Left ventricle myocardium inferior (tissue), 1 donor: ENCODE measurements at regions not wholly inside any gene's neighbourhood (a gene's known extent, or its start where the extent isn't known, plus 50 kb on each side); places are given as distances from the start of the nearest gene placed in this dataset.

Source experiments
- DNase-seq: peaks from one replicate; pipeline ENCODE4 v3.0.0-alpha.2; 2020
- H3K27ac ChIP-seq: fragments of 200-600 bp; replicated peaks from 2 replicates; pipeline ENCODE4 v1.8.0; 2021
- H3K27me3 ChIP-seq: fragments of 200-600 bp; 2 replicates; pipeline ENCODE4 v1.8.0; 2021; ENCODE audit warnings: low read depth
- H3K36me3 ChIP-seq: fragments of 200-600 bp; 2 replicates; pipeline ENCODE4 v1.8.0; 2021
- H3K4me1 ChIP-seq: fragments of 200-600 bp; 2 replicates; pipeline ENCODE4 v1.8.0; 2021
- H3K4me3 ChIP-seq: fragments of 200-600 bp; 2 replicates; pipeline ENCODE4 v1.8.0; 2021; ENCODE audit warnings: mild to moderate bottlenecking, moderate library complexity
- H3K9me3 ChIP-seq: fragments of 200-600 bp; replicated peaks from 2 replicates; pipeline ENCODE4 v1.8.0; 2021
- intact Hi-C: fragments of 100-400 bp; cut with micrococcal nuclease; formaldehyde crosslinking; loops from one replicate; pipeline ENCODE4 v1.11.0; 2022
- TF ChIP-seq, protein P1 (sequence below): fragments of 200-600 bp; IDR thresholded peaks from 2 replicates; pipeline ENCODE4 v1.8.0; 2021; ENCODE audit warnings: antibody characterized with exemption, mild to moderate bottlenecking, borderline replicate concordance
- donor health status: DM: no; HTN: yes; CAD: no; lungs with severe emphysema.

DNA sequence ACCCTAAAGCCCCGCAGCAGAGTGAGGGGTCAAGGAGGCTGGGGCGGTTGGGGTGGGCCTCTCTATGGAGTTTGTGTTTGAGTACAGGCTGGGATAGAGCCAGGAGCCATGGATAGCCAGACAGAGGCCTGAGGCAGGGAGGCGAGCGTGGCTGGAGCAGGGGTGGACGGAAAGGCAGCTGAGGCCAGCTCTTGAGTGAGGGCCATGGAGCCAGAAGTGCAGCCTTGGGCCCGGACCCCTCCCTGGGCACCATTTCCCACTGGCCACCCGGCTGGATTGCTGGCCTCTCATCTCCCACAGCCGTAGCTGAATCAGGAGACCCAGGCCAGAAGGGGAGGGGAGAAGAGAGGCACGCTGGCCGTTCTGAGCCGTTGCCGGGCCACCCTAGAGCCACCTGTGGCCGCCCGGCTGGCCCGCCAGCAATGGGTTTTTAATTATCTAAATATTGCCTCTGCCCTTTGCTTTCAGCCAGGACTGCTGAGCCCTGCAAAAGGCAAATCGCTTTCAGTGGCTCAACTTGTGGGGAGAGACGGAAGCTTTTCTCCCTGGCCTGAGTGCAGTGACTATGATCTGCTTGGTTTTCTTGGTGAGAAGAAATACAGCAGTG, 75.2 kb upstream of the GSE1 start:
- TF ChIP-seq, protein P1, sequence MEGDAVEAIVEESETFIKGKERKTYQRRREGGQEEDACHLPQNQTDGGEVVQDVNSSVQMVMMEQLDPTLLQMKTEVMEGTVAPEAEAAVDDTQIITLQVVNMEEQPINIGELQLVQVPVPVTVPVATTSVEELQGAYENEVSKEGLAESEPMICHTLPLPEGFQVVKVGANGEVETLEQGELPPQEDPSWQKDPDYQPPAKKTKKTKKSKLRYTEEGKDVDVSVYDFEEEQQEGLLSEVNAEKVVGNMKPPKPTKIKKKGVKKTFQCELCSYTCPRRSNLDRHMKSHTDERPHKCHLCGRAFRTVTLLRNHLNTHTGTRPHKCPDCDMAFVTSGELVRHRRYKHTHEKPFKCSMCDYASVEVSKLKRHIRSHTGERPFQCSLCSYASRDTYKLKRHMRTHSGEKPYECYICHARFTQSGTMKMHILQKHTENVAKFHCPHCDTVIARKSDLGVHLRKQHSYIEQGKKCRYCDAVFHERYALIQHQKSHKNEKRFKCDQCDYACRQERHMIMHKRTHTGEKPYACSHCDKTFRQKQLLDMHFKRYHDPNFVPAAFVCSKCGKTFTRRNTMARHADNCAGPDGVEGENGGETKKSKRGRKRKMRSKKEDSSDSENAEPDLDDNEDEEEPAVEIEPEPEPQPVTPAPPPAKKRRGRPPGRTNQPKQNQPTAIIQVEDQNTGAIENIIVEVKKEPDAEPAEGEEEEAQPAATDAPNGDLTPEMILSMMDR = no peak
- Histone ChIP-seq H3K9me3 (peaks cover 15% of the 10 kb centered on the region), H3K27me3 (no peaks in the 10 kb centered on the region), H3K4me1 (peaks cover 29% of the 10 kb centered on the region), H3K27ac (no peak overlapping the region), H3K36me3 (no peaks in the 10 kb centered on the region), H3K4me3 (no peak overlapping the region)
- no peak for DNase-seq
- intact Hi-C loops = no loop called here

DNA sequence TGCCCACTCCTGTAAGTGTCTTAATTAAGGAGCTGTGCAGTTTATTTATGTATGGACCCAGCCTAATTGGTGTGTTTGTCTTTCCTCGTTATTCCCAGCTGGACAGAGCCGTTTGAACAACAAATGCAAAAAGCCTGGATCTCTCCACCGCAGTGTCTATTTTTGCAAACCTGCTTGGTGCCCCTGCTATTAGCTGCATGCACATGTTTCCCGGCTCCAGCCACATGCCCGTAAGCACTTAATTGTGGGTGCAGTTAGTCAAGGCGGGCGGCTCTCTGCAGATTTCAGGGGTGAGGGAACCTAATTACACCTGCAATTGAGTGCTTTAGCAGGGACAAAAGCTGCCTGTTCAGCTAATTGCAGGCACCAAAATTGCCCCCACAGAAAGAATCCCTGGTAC, 74.0 kb upstream of the GSE1 start:
- no peak for DNase-seq
- H3K27me3 ChIP-seq = no peaks in the 10 kb centered on the region

DNA sequence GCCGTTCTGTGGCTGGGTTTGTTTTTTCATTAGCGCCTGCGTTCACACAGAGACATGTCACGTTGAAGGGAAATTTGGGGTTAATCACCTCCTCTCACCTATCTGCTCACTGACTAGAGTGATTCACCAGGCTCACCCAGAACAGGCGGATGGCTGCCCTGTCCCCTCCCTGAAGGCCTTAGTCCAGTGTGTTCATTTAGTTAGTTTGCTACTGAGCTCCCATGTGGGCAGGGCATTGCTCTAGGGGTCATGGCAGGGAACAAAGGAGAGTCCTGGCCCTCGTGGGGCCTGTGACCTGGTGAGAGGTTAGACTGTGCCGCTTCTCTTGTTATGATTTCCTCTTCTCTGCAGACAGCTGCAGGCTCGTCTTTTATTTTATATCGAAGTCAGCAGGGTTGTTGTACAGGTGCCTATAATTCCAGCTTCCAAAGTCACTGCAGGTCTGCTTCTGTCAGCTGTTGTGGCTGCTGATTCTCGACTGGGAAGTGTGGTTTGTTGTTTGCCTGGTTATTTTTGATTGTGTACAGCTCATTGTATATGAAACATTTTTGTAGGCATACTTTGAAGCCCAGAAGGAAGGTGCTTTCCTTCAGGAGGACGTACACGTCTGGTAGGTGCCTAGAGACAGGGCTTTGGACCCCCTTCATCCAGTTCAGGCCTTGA, 73.4 kb upstream of the GSE1 start:
- Histone ChIP-seq H3K36me3 (no peaks in the 10 kb centered on the region), H3K27me3 (no peaks in the 10 kb centered on the region), H3K4me3 (no peak overlapping the region), H3K9me3 (peaks cover 15% of the 10 kb centered on the region), H3K4me1 (peaks cover 35% of the 10 kb centered on the region), H3K27ac (no peak overlapping the region)
- no peak for DNase-seq
- TF ChIP-seq, protein P1 = no peak
- intact Hi-C loops = no loop called here

More for the DNA sequence above, 74.0 kb upstream of the GSE1 start:
- Histone ChIP-seq H3K4me1 (peaks cover 33% of the 10 kb centered on the region), H3K36me3 (no peaks in the 10 kb centered on the region), H3K9me3 (peaks cover 15% of the 10 kb centered on the region), H3K27ac (no peak overlapping the region), H3K4me3 (no peak overlapping the region)
- TF ChIP-seq, protein P1 = no peak
- intact Hi-C loops = no loop called here

DNA sequence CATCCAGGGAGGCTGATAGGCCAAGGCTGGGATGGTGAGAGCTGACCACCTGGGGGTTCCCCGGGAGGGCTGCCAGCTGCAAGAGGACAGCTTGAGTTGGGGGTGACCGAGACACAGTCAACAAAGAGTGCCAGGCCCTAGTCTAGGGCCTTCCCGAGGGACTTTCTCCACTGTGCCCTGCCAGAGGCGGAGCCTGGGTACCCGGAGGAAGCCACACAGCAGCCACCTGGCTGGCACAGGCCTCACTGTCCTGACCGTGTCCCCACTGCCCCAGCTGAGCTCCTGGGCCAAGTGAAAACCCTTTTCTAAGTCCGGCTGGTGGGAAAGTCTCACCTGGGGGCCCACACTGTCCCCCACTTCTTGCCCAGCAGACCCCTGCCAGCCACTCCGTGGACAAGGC, 71.9 kb upstream of the GSE1 start:
- Histone ChIP-seq H3K36me3 (no peaks in the 10 kb centered on the region), H3K9me3 (peaks cover 15% of the 10 kb centered on the region), H3K27me3 (no peaks in the 10 kb centered on the region), H3K4me1 (peaks cover 27% of the 10 kb centered on the region), H3K27ac (no peak overlapping the region), H3K4me3 (no peak overlapping the region)
- no peak for DNase-seq
- intact Hi-C loops = no loop called here
- TF ChIP-seq, protein P1 = no peak

DNA sequence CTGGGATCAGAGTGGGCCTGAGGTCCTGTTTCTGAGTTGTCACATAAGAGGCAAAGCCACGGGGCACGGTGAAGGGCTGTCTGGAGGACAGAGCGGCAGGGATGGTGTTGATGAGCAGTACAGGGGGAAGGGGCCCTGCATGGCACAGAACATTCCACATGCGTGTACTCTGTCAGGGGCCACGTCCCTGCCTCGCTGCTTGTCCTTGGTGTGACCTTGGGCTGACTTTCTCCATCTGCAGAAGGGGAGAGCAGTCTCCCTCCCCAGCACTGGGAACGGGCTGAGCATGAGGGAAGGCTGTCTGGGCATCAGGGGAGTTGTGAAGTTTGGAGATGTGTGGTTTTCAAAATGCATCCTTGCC, 71.5 kb upstream of the GSE1 start:
- peaks cover 23% of the 10 kb centered on the region for H3K4me1 ChIP-seq
- no peak overlapping the region for H3K27ac ChIP-seq
- H3K36me3 ChIP-seq = no peaks in the 10 kb centered on the region
- H3K27me3 ChIP-seq = no peaks in the 10 kb centered on the region
- H3K4me3 ChIP-seq = no peak overlapping the region
- intact Hi-C loops = no loop called here
- TF ChIP-seq, protein P1 = no peak
- H3K9me3 ChIP-seq = peaks cover 15% of the 10 kb centered on the region
- DNase-seq = no peak
